CD14-positive monocyte (primary cell): ENCODE measurements at regions not wholly inside any gene's neighbourhood (a gene's known extent, or its start where the extent isn't known, plus 50 kb on each side); places are given as distances from the start of the nearest gene placed in this dataset.

Experiments
- DNase-seq, 3 donors: peaks; one replicate each; pipeline ENCODE4 v3.0.0-alpha.2; 2011 to 2022
- H2AFZ ChIP-seq: 2 replicates; pipeline ENCODE4 v1.6.0; 2012; ENCODE audit warnings: mild to moderate bottlenecking, low read depth, low read length, inconsistent platforms; ENCODE audit not compliant: insufficient read depth, poor library complexity, severe bottlenecking
- H3K27ac ChIP-seq, 2 donors: 1 replicate in 1 of 2; 2 replicates in 1 of 2; pipeline ENCODE4 v1.5.1; 2012 to 2013; ENCODE audit warnings: low read length in 2 of 2, control low read depth in 1 of 2, inconsistent platforms in 1 of 2, low read depth in 1 of 2, mild to moderate bottlenecking in 1 of 2
- H3K27me3 ChIP-seq, 2 donors: one replicate each; pipeline versions ENCODE4 v1.6.0 to v1.6.1; 2011 to 2013; ENCODE audit warnings: low read length in 2 of 2; ENCODE audit not compliant: control insufficient read depth in 2 of 2, insufficient read depth in 2 of 2
- H3K36me3 ChIP-seq, 2 donors: replicated peaks in 1 of 2; 1 replicate in 1 of 2; 2 replicates in 1 of 2; pipeline versions ENCODE4 v1.5.1 to v1.6.1; 2012 to 2013; ENCODE audit warnings: low read length in 2 of 2, control low read depth in 1 of 2, inconsistent platforms in 1 of 2, mild to moderate bottlenecking in 1 of 2; ENCODE audit not compliant: insufficient read depth in 2 of 2, control insufficient read depth in 1 of 2
- H3K4me1 ChIP-seq, 2 donors: 1 replicate in 1 of 2; 2 replicates in 1 of 2; pipeline versions ENCODE4 v1.5.1 to v1.6.1; 2012 to 2013; ENCODE audit warnings: low read length in 2 of 2, control low read depth in 1 of 2, inconsistent platforms in 1 of 2, mild to moderate bottlenecking in 1 of 2, moderate library complexity in 1 of 2; ENCODE audit not compliant: insufficient read depth in 2 of 2, control insufficient read depth in 1 of 2
- H3K4me2 ChIP-seq: replicated peaks from 2 replicates; pipeline ENCODE3; 2012; ENCODE audit warnings: low read length, moderate library complexity, mild to moderate bottlenecking; ENCODE audit not compliant: poor library complexity, severe bottlenecking; ENCODE audit errors: extremely low read depth
- H3K4me3 ChIP-seq, 3 experiments: fragments of 200-600 bp in 1 of 3; sonication (generic) in 1 of 3; replicated peaks in 1 of 3; 1 replicate in 2 of 3; 2 replicates in 1 of 3; pipeline ENCODE4 v1.5.1; 2011 to 2013; ENCODE audit warnings: low read length in 3 of 3, mild to moderate bottlenecking in 3 of 3, control low read depth in 2 of 3, low read depth in 2 of 3, inconsistent platforms in 1 of 3, moderate library complexity in 1 of 3
- H3K79me2 ChIP-seq: 2 replicates; pipeline ENCODE4 v1.6.0; 2012; ENCODE audit warnings: mild to moderate bottlenecking, control low read depth, inconsistent platforms, low read length, moderate library complexity; ENCODE audit not compliant: insufficient read depth
- H3K9ac ChIP-seq: 2 replicates; pipeline ENCODE4 v1.6.0; 2017; ENCODE audit warnings: low read length, mild to moderate bottlenecking; ENCODE audit not compliant: insufficient read depth, poor library complexity, severe bottlenecking
- H3K9me3 ChIP-seq, 2 donors: replicated peaks in 1 of 2; 1 replicate in 1 of 2; 2 replicates in 1 of 2; pipeline versions ENCODE4 v1.5.1 to v1.6.1; 2012 to 2013; ENCODE audit warnings: low read length in 2 of 2, control low read depth in 1 of 2; ENCODE audit not compliant: control insufficient read depth in 1 of 2, insufficient read depth in 1 of 2
- H4K20me1 ChIP-seq: 2 replicates; pipeline ENCODE4 v1.6.0; 2012; ENCODE audit warnings: mild to moderate bottlenecking, low read length, control low read depth, moderate library complexity; ENCODE audit not compliant: insufficient read depth
- H3K27ac Mint-ChIP-seq, 7 donors: one replicate each; pipeline ENCODE4 v1.8.0; 2020; ENCODE audit warnings: mild to moderate bottlenecking in 7 of 7, mixed read lengths in 7 of 7, moderate library complexity in 6 of 7, inconsistent platforms in 2 of 7
- H3K27me3 Mint-ChIP-seq, 3 donors: one replicate each; pipeline ENCODE4 v1.8.0; 2021 to 2022; ENCODE audit warnings: low read depth in 3 of 3, mild to moderate bottlenecking in 3 of 3, mixed read lengths in 3 of 3, moderate library complexity in 3 of 3, inconsistent platforms in 1 of 3
- H3K36me3 Mint-ChIP-seq, 2 donors: one replicate each; pipeline ENCODE4 v1.8.0; 2020; ENCODE audit warnings: mixed read lengths in 2 of 2, inconsistent platforms in 1 of 2, mild to moderate bottlenecking in 1 of 2
- H3K4me1 Mint-ChIP-seq: one replicate; pipeline ENCODE4 v1.8.0; 2020; ENCODE audit warnings: mild to moderate bottlenecking, mixed read lengths
- H3K4me3 Mint-ChIP-seq, 2 donors: one replicate each; pipeline ENCODE4 v1.8.0; 2020; ENCODE audit warnings: mild to moderate bottlenecking in 2 of 2, mixed read lengths in 2 of 2, moderate library complexity in 1 of 2
- H3K9me3 Mint-ChIP-seq, 7 donors: one replicate each; pipeline ENCODE4 v1.8.0; 2020 to 2022; ENCODE audit warnings: mixed read lengths in 7 of 7, mild to moderate bottlenecking in 6 of 7, moderate library complexity in 6 of 7, inconsistent platforms in 2 of 7
- WGBS: methylation state at CpG from one replicate; pipeline ENCODE4 v1.1.5; 2013; ENCODE audit warnings: missing lambda C conversion rate; ENCODE audit not compliant: insufficient coverage; 5-methylcytosine and 5-hydroxymethylcytosine counted together
- intact Hi-C, 2 donors: fragments of 100-400 bp; cut with micrococcal nuclease; formaldehyde crosslinking; loops; one replicate each; pipeline versions ENCODE4 v1.15.0 to v1.15.1; 2023
- TF ChIP-seq, protein P1 (sequence below): fragments of 200-600 bp; IDR thresholded peaks from one replicate; pipeline ENCODE4 v1.8.0; 2022; ENCODE audit warnings: antibody characterized with exemption, mild to moderate bottlenecking

DNA sequence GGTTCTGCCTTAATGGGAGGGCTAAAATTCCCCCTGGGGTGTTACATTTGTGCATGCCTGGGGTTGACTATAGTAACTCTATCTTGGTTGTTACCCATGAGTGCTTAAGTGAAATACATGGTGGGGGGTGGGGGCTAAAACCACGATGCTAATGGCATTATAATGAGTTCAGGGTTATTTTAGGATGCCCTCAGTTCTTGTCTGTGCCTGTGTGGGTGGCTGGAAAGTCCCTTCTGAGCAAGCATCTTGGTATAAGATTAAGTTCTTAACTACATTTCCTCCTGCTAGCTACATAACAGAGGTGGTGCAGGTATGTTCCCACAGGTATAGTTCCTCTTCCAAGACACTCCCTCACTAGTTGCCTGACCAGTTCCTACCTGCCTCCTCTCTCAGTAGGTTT, 822.3 kb downstream of the LRFN5 start:
- Mint-ChIP-seq H3K27me3 (no peaks in the 10 kb centered on the region), H3K4me1 (no peaks in the 10 kb centered on the region), H3K4me3 (no peak overlapping the region), H3K27ac (no peak overlapping the region), H3K9me3 (peaks cover 0 to 14% (median 5%) of the 10 kb centered on the region in 7 donors), H3K36me3 (no peaks in the 10 kb centered on the region)
- Histone ChIP-seq H3K79me2 (no peaks in the 10 kb centered on the region), H3K27ac (no peak overlapping the region), H4K20me1 (no peaks in the 10 kb centered on the region), H3K4me1 (no peaks in the 10 kb centered on the region), H3K4me3 (no peak overlapping the region), H3K9me3 (peaks cover 0 to 4% of the 10 kb centered on the region in 2 donors), H3K9ac (no peak overlapping the region), H2AFZ (no peak overlapping the region), H3K27me3 (no peaks in the 10 kb centered on the region), H3K4me2 (no peak overlapping the region), H3K36me3 (no peaks in the 10 kb centered on the region)
- TF ChIP-seq, protein P1, sequence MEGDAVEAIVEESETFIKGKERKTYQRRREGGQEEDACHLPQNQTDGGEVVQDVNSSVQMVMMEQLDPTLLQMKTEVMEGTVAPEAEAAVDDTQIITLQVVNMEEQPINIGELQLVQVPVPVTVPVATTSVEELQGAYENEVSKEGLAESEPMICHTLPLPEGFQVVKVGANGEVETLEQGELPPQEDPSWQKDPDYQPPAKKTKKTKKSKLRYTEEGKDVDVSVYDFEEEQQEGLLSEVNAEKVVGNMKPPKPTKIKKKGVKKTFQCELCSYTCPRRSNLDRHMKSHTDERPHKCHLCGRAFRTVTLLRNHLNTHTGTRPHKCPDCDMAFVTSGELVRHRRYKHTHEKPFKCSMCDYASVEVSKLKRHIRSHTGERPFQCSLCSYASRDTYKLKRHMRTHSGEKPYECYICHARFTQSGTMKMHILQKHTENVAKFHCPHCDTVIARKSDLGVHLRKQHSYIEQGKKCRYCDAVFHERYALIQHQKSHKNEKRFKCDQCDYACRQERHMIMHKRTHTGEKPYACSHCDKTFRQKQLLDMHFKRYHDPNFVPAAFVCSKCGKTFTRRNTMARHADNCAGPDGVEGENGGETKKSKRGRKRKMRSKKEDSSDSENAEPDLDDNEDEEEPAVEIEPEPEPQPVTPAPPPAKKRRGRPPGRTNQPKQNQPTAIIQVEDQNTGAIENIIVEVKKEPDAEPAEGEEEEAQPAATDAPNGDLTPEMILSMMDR: no peak
- intact Hi-C loops: no loop called here
- DNase-seq: no peak
- WGBS: no CpG with 5 or more reads among the region's 1 CpG

DNA sequence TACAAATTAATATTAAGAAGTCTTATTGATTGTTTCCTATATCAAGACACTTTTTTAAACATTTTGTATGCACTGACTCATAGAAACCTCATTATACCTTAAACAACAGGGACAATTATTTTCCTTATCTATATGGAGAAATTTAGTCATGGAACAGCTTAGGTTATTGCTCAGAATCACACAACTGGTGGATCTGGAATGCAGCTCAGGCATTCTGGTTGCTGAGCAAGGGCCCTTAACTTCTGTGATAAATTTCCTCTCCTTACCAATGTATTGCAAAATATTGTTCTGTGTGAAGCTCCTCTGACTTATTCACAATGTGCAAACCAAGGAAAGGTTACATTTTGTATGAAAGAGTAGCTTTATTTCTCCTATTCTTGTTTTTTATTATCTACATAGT, 817.8 kb downstream of the LRFN5 start:
- DNase-seq: no peak
- Mint-ChIP-seq H3K27me3 (no peaks in the 10 kb centered on the region), H3K27ac (no peak overlapping the region), H3K4me1 (no peaks in the 10 kb centered on the region), H3K9me3 (peaks cover 0 to 2% (median 0%) of the 10 kb centered on the region in 7 donors), H3K36me3 (no peaks in the 10 kb centered on the region), H3K4me3 (no peak overlapping the region)
- H2AFZ ChIP-seq: no peak overlapping the region
- H3K27ac ChIP-seq: no peak overlapping the region
- H3K79me2 ChIP-seq: no peaks in the 10 kb centered on the region
- no peaks in the 10 kb centered on the region for H4K20me1 ChIP-seq
- H3K9me3 ChIP-seq: no peaks in the 10 kb centered on the region
- H3K9ac ChIP-seq: no peak overlapping the region
- intact Hi-C loops: no loop called here
- H3K36me3 ChIP-seq: no peaks in the 10 kb centered on the region
- no peak overlapping the region for H3K4me3 ChIP-seq
- TF ChIP-seq, protein P1: no peak
- H3K27me3 ChIP-seq: no peaks in the 10 kb centered on the region
- H3K4me2 ChIP-seq: no peak overlapping the region
- H3K4me1 ChIP-seq: no peaks in the 10 kb centered on the region
